Endodermal cell (in vitro differentiated cells): ENCODE measurements at regions not wholly inside any gene's neighbourhood (a gene's known extent, or its start where the extent isn't known, plus 50 kb on each side); places are given as distances from the start of the nearest gene placed in this dataset.

Experiments
- DNase-seq: peaks from one replicate; pipeline ENCODE4 v3.0.0-alpha.2; 2017
- H3K27ac ChIP-seq: 2 replicates; pipeline ENCODE4 v1.5.1; 2013; ENCODE audit warnings: mild to moderate bottlenecking, low read depth, low read length, moderate library complexity
- H3K27me3 ChIP-seq: 2 replicates; pipeline ENCODE4 v1.6.1; 2013; ENCODE audit warnings: mild to moderate bottlenecking, low read length, moderate library complexity; ENCODE audit not compliant: insufficient read depth, control insufficient read depth, poor library complexity, severe bottlenecking
- H3K36me3 ChIP-seq: 2 replicates; pipeline ENCODE4 v1.7.0; 2013; ENCODE audit warnings: mild to moderate bottlenecking, low read length, moderate library complexity; ENCODE audit not compliant: control insufficient read depth, insufficient read depth
- H3K4me1 ChIP-seq: one replicate; pipeline ENCODE4 v1.7.0; 2013; ENCODE audit warnings: low read length; ENCODE audit not compliant: control insufficient read depth, insufficient read depth
- H3K4me3 ChIP-seq: 2 replicates; pipeline ENCODE4 v1.5.1; 2013; ENCODE audit warnings: mild to moderate bottlenecking, low read length, moderate library complexity
- H3K9ac ChIP-seq: 2 replicates; pipeline ENCODE4 v1.6.1; 2013; ENCODE audit warnings: mild to moderate bottlenecking, low read length, moderate library complexity; ENCODE audit not compliant: poor library complexity, severe bottlenecking; ENCODE audit errors: extremely low read depth
- H3K9me3 ChIP-seq: 2 replicates; pipeline ENCODE4 v1.6.1; 2013; ENCODE audit warnings: mild to moderate bottlenecking, low read length, moderate library complexity; ENCODE audit not compliant: control insufficient read depth
- H3K27ac Mint-ChIP-seq: 2 replicates; pipeline ENCODE4 v1.8.0; 2020; ENCODE audit warnings: mixed read lengths
- H3K27me3 Mint-ChIP-seq: 2 replicates; pipeline ENCODE4 v1.8.0; 2021; ENCODE audit warnings: mild to moderate bottlenecking, mixed read lengths; ENCODE audit not compliant: insufficient read depth
- H3K36me3 Mint-ChIP-seq: 2 replicates; pipeline ENCODE4 v1.8.0; 2020; ENCODE audit warnings: low read depth, mixed read lengths
- H3K4me1 Mint-ChIP-seq: 2 replicates; pipeline ENCODE4 v1.8.0; 2020; ENCODE audit warnings: mixed read lengths
- H3K4me3 Mint-ChIP-seq: 2 replicates; pipeline ENCODE4 v1.8.0; 2020; ENCODE audit warnings: mild to moderate bottlenecking, moderate library complexity, mixed read lengths
- H3K9me3 Mint-ChIP-seq: 2 replicates; pipeline ENCODE4 v1.8.0; 2020; ENCODE audit warnings: mild to moderate bottlenecking, mixed read lengths
- WGBS, 2 experiments: methylation state at CpG; one replicate each; pipeline versions ENCODE4 v1.1.5 to v1.1.7; 2013; ENCODE audit warnings: missing lambda C conversion rate in 2 of 2, mixed read lengths in 1 of 2; ENCODE audit not compliant: insufficient coverage in 1 of 2, insufficient read length in 1 of 2; 5-methylcytosine and 5-hydroxymethylcytosine counted together
- TF ChIP-seq, protein P1 (sequence below): fragments of 200-600 bp; sonication (generic); conservative IDR thresholded peaks from 2 replicates; pipeline ENCODE4 v1.5.0; 2021; ENCODE audit warnings: antibody characterized with exemption, mild to moderate bottlenecking

DNA sequence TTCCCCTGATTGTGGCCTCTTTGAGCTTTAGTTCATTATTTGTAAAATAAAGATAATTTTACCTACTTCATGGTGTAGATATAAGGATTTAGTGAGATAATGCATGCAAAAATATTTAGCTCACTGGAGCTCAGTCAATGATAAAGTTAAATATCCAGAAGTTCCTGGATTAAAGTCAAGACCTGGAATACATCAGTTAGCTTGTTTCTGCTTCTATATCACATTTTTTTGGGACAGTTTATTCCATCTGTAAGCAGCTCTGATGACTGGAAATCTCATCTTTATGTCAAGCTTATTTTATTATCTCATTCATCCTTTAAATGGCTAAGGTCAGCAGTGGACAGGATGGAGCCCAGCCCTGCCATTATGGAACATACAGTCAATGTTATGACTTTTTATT lies 152.0 kb downstream of the EVA1A start:
- Mint-ChIP-seq H3K4me3 (no peak overlapping the region), H3K36me3 (no peaks in the 10 kb centered on the region), H3K4me1 (peaks cover 10% of the 10 kb centered on the region), H3K27me3 (peaks cover 2% of the 10 kb centered on the region), H3K9me3 (peaks cover 13% of the 10 kb centered on the region), H3K27ac (no peak overlapping the region)
- no peak for DNase-seq
- no peaks in the 10 kb centered on the region for H3K4me1 ChIP-seq
- H3K27me3 ChIP-seq, result no peaks in the 10 kb centered on the region
- H3K27ac ChIP-seq, result no peak overlapping the region
- no peak overlapping the region for H3K9ac ChIP-seq
- no peak overlapping the region for H3K4me3 ChIP-seq
- TF ChIP-seq, protein P1, sequence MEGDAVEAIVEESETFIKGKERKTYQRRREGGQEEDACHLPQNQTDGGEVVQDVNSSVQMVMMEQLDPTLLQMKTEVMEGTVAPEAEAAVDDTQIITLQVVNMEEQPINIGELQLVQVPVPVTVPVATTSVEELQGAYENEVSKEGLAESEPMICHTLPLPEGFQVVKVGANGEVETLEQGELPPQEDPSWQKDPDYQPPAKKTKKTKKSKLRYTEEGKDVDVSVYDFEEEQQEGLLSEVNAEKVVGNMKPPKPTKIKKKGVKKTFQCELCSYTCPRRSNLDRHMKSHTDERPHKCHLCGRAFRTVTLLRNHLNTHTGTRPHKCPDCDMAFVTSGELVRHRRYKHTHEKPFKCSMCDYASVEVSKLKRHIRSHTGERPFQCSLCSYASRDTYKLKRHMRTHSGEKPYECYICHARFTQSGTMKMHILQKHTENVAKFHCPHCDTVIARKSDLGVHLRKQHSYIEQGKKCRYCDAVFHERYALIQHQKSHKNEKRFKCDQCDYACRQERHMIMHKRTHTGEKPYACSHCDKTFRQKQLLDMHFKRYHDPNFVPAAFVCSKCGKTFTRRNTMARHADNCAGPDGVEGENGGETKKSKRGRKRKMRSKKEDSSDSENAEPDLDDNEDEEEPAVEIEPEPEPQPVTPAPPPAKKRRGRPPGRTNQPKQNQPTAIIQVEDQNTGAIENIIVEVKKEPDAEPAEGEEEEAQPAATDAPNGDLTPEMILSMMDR, result no peak
- H3K9me3 ChIP-seq, result peaks cover 11% of the 10 kb centered on the region
- H3K36me3 ChIP-seq, result no peaks in the 10 kb centered on the region

DNA sequence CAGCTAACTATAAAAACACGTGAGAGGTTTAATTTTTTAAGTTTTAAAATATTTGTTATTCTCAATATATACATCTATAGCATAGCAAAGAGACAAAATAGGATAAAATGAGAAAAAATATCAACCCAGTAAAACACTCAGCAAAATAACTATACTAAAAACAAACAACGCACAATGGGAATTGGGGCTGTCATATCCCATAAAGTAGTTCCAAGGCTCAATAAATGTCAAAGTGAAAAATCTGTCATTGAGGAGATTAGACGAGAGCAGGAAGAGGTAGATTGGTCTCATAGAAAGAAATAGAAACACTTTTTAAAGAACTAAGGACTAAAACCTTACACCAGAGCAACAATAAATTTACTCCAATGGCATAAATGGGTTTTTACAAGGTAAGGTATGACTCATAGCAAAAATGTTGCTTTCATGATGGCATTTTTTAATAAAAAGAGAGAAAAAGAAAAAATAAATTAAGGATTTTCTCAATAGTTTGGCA lies 153.7 kb downstream of the EVA1A start:
- H3K27ac ChIP-seq, result peak overlapping the region; percentile 62
- no peak for DNase-seq
- no peaks in the 10 kb centered on the region for H3K27me3 ChIP-seq
- no peaks in the 10 kb centered on the region for H3K4me1 ChIP-seq
- no peaks in the 10 kb centered on the region for H3K36me3 Mint-ChIP-seq
- no peak overlapping the region for H3K27ac Mint-ChIP-seq
- TF ChIP-seq, protein P1, result no peak
- H3K9ac ChIP-seq, result no peak overlapping the region
- 100% methylated on average over 2 of the region's 3 CpGs; no CpG with 5 or more reads in 1 of the 2 experiments for WGBS, 2 experiments
- H3K4me3 Mint-ChIP-seq, result no peak overlapping the region
- H3K36me3 ChIP-seq, result no peaks in the 10 kb centered on the region
- H3K4me3 ChIP-seq, result no peak overlapping the region
- H3K9me3 ChIP-seq, result peaks cover 11% of the 10 kb centered on the region
- H3K27me3 Mint-ChIP-seq, result peaks cover 2% of the 10 kb centered on the region
- H3K9me3 Mint-ChIP-seq, result peaks cover 13% of the 10 kb centered on the region
- H3K4me1 Mint-ChIP-seq, result peaks cover 4% of the 10 kb centered on the region

DNA sequence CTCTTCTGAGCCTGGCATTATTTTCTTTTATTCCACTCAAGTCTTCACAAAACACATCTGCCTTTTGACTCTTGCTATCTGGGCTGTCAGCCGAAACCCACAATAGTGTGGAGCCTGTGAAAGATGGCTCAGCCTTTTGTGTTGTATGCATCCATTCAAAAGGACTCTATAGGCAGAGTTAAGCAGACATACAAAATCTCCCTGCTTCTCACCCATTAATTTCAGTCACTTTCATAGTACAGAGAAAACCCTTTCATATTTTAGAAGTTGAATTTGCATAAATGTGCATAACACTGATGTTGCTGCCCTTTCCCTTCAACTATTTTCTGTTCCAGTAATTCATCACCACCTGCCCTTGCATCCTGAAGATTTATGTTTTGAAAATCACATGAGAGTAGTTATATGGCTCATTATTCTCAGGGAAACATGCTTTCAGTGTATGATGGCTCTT lies 154.6 kb downstream of the EVA1A start:
- H3K36me3 ChIP-seq, result no peaks in the 10 kb centered on the region
- no peak overlapping the region for H3K4me3 Mint-ChIP-seq

More for the DNA sequence above, 154.6 kb downstream of the EVA1A start:
- H3K4me1 ChIP-seq, result no peaks in the 10 kb centered on the region
- no peak overlapping the region for H3K4me3 ChIP-seq
- WGBS, 2 experiments, result 50 to 73% methylated on average over 1 of the region's 1 CpG
- Mint-ChIP-seq H3K27ac (no peak overlapping the region), H3K4me1 (peaks cover 4% of the 10 kb centered on the region), H3K9me3 (peaks cover 11% of the 10 kb centered on the region), H3K36me3 (no peaks in the 10 kb centered on the region), H3K27me3 (peaks cover 2% of the 10 kb centered on the region)
- peak overlapping the region; percentile 82 for H3K27ac ChIP-seq
- no peaks in the 10 kb centered on the region for H3K27me3 ChIP-seq
- peaks cover 6% of the 10 kb centered on the region for H3K9me3 ChIP-seq
- no peak for DNase-seq
- TF ChIP-seq, protein P1, result no peak
- no peak overlapping the region for H3K9ac ChIP-seq
